Epithelial cell of proximal tubule (primary cell): ENCODE measurements at regions not wholly inside any gene's neighbourhood (a gene's known extent, or its start where the extent isn't known, plus 50 kb on each side); places are given as distances from the start of the nearest gene placed in this dataset.
"Not testable (repeated sequence)": the region's sequence is repeated elsewhere in the genome, so short reads cannot be mapped to it uniquely, and the experiment has no call there.

ENCODE experiments used
- DNase-seq: peaks from one replicate; pipeline ENCODE4 v3.0.0-alpha.2; 2011; ENCODE audit warnings: low read depth
- H3K4me3 ChIP-seq: 2 replicates; pipeline ENCODE4 v1.5.1; 2011; ENCODE audit warnings: low read depth, mild to moderate bottlenecking, low read length
- CTCF ChIP-seq: conservative IDR thresholded peaks from 2 replicates; pipeline ENCODE4 v1.5.1; 2012; ENCODE audit warnings: low read depth, mild to moderate bottlenecking, low read length

- DNase-seq = no peak
- no peak for TF ChIP-seq CTCF
- no peak overlapping the region for H3K4me3 ChIP-seq
These were observed 197.8 kb downstream of the EBLN2 start for GRCh38 chr3:73259291-73259690.

- TF ChIP-seq CTCF = no peak
- H3K4me3 ChIP-seq = no peak overlapping the region
- no peak for DNase-seq
These were observed 198.4 kb downstream of the EBLN2 start for GRCh38 chr3:73259856-73260255.

- H3K4me3 ChIP-seq, DNase-seq: not testable (repeated sequence)
These were observed 205.1 kb downstream of the EBLN2 start for GRCh38 chr3:73266558-73266957.

- not testable (repeated sequence) for DNase-seq, H3K4me3 ChIP-seq
These were observed 207.7 kb downstream of the EBLN2 start for GRCh38 chr3:73269126-73269525.

- no peak for TF ChIP-seq CTCF
- no peak overlapping the region for H3K4me3 ChIP-seq
- no peak for DNase-seq
These were observed 209.5 kb downstream of the EBLN2 start for GRCh38 chr3:73270839-73271483.

GRCh38 chr3:73273341-73273740 is 211.9 kb downstream of the EBLN2 start:
- no peak overlapping the region for H3K4me3 ChIP-seq
- TF ChIP-seq CTCF = no peak
- DNase-seq = no peak

GRCh38 chr3:73280746-73281145 is 219.3 kb downstream of the EBLN2 start:
- TF ChIP-seq CTCF = no peak
- no peak overlapping the region for H3K4me3 ChIP-seq
- no peak for DNase-seq

- H3K4me3 ChIP-seq = no peak overlapping the region
- no peak for TF ChIP-seq CTCF
- no peak for DNase-seq
These were observed 223.0 kb downstream of the EBLN2 start for GRCh38 chr3:73284472-73284871.
